ENCODE measurements at regions not wholly inside any gene's neighbourhood (a gene's known extent, or its start where the extent isn't known, plus 50 kb on each side); places are given as distances from the start of the nearest gene placed in this dataset.

DNA sequence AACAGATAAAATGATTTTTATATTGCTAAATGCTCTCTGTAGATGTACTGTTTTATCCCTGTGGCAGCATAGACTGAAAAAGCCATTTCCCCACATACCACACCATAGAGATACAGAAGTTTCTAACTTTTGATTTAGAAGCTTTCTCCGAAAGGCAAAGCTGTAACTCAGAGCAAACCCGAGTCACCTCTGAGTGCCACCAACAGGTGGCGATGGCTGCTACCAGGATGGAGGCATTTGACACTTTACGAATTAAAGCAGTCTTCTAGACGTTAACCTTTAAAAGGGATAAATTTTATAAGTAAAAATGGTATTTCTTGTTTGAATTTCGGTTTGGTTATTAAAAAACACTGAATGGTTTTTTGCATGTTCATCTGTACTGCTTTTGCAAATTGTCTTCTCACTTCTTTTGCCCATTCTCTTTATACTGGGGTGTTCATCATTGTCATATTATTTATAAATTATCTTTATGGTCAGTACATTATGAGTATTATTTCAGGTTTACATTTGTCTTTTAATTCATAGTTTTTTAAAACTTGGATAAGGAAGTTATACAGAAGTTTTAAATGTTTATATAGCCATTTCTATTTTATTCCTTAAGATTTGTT, 201.0 kb upstream of the CEP162 start:
- TF ChIP-seq, protein P1, sequence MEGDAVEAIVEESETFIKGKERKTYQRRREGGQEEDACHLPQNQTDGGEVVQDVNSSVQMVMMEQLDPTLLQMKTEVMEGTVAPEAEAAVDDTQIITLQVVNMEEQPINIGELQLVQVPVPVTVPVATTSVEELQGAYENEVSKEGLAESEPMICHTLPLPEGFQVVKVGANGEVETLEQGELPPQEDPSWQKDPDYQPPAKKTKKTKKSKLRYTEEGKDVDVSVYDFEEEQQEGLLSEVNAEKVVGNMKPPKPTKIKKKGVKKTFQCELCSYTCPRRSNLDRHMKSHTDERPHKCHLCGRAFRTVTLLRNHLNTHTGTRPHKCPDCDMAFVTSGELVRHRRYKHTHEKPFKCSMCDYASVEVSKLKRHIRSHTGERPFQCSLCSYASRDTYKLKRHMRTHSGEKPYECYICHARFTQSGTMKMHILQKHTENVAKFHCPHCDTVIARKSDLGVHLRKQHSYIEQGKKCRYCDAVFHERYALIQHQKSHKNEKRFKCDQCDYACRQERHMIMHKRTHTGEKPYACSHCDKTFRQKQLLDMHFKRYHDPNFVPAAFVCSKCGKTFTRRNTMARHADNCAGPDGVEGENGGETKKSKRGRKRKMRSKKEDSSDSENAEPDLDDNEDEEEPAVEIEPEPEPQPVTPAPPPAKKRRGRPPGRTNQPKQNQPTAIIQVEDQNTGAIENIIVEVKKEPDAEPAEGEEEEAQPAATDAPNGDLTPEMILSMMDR (IDR thresholded peaks at IDR 0.05) = peak in 2 of 3 donors; percentile 19 to 43
- TF ChIP-seq POLR2A (IDR thresholded peaks at IDR 0.05) (no peak), POLR2AphosphoS5 (IDR thresholded peaks at IDR 0.05) (no peak)
